GM12874 (cell line): ENCODE measurements at regions not wholly inside any gene's neighbourhood (a gene's known extent, or its start where the extent isn't known, plus 50 kb on each side); places are given as distances from the start of the nearest gene placed in this dataset.

Experiments used
- CTCF ChIP-seq: IDR thresholded peaks from 2 replicates; pipeline ENCODE4 v1.5.1; 2011; ENCODE audit warnings: low read depth, mild to moderate bottlenecking, control low read depth, low read length, moderate library complexity; ENCODE audit not compliant: insufficient read depth

- TF ChIP-seq CTCF: no peak
Observed at GRCh38 chr2:7467782-7468447, 550.7 kb downstream of the RNF144A start.

GRCh38 chr2:7468448-7468828, 551.2 kb downstream of the RNF144A start:
- no peak for TF ChIP-seq CTCF

- no peak for TF ChIP-seq CTCF
Observed at GRCh38 chr2:7468955-7469354, 551.7 kb downstream of the RNF144A start.

GRCh38 chr2:7471185-7471584, 554.0 kb downstream of the RNF144A start:
- no peak for TF ChIP-seq CTCF

- TF ChIP-seq CTCF: no peak
Observed at GRCh38 chr2:7472465-7472864, 555.3 kb downstream of the RNF144A start.

- TF ChIP-seq CTCF: no peak
Observed at GRCh38 chr2:7473135-7473771, 556.0 kb downstream of the RNF144A start.

GRCh38 chr2:7476371-7476770, 559.2 kb downstream of the RNF144A start:
- TF ChIP-seq CTCF: no peak
